HT-29 (cell line): ENCODE measurements at regions not wholly inside any gene's neighbourhood (a gene's known extent, or its start where the extent isn't known, plus 50 kb on each side); places are given as distances from the start of the nearest gene placed in this dataset.

Experiments
- DNase-seq: peaks from one replicate; pipeline ENCODE4 v3.0.0-alpha.2; 2015; ENCODE audit warnings: low spot score

GRCh38 chr22:27523711-27524110, 277.8 kb downstream of the MN1 start:
- DNase-seq, result no peak

- no peak for DNase-seq
Observed at GRCh38 chr22:27525711-27526110, 275.8 kb downstream of the MN1 start.

- DNase-seq, result no peak
Observed at GRCh38 chr22:27526901-27527300, 274.7 kb downstream of the MN1 start.

GRCh38 chr22:27531782-27532530, 269.6 kb downstream of the MN1 start:
- DNase-seq, result no peak

- DNase-seq, result no peak
Observed at GRCh38 chr22:27533105-27533745, 268.3 kb downstream of the MN1 start.

- DNase-seq, result no peak
Observed at GRCh38 chr22:27534720-27535125, 266.8 kb downstream of the MN1 start.

GRCh38 chr22:27535452-27535851, 266.1 kb downstream of the MN1 start:
- DNase-seq, result no peak

- DNase-seq, result no peak
Observed at GRCh38 chr22:27537501-27537900, 264.1 kb downstream of the MN1 start.

- no peak for DNase-seq
Observed at GRCh38 chr22:27538666-27539065, 262.9 kb downstream of the MN1 start.

- no peak for DNase-seq
Observed at GRCh38 chr22:27540247-27540646, 261.3 kb downstream of the MN1 start.

- DNase-seq, result no peak
Observed at GRCh38 chr22:27540656-27541396, 260.7 kb downstream of the MN1 start.

- no peak for DNase-seq
Observed at GRCh38 chr22:27541836-27542235, 259.7 kb downstream of the MN1 start.

- no peak for DNase-seq
Observed at GRCh38 chr22:27542602-27543001, 259.0 kb downstream of the MN1 start.

GRCh38 chr22:27543460-27543859, 258.1 kb downstream of the MN1 start:
- DNase-seq, result no peak

GRCh38 chr22:27545085-27545484, 256.5 kb downstream of the MN1 start:
- no peak for DNase-seq

GRCh38 chr22:27546157-27546935, 255.2 kb downstream of the MN1 start:
- DNase-seq, result no peak

GRCh38 chr22:27551402-27551801, 250.2 kb downstream of the MN1 start:
- no peak for DNase-seq

- DNase-seq, result no peak
Observed at GRCh38 chr22:27552176-27552575, 249.4 kb downstream of the MN1 start.

- no peak for DNase-seq
Observed at GRCh38 chr22:27552863-27553262, 248.7 kb downstream of the MN1 start.

- DNase-seq, result no peak
Observed at GRCh38 chr22:27554106-27554811, 247.3 kb downstream of the MN1 start.

GRCh38 chr22:27554841-27555456, 246.6 kb downstream of the MN1 start:
- no peak for DNase-seq
